GM12873 (cell line): ENCODE measurements at regions not wholly inside any gene's neighbourhood (a gene's known extent, or its start where the extent isn't known, plus 50 kb on each side); places are given as distances from the start of the nearest gene placed in this dataset.

Experiments used
- CTCF ChIP-seq: IDR thresholded peaks from 2 replicates; pipeline ENCODE4 v1.5.1; 2012; ENCODE audit warnings: low read depth, mild to moderate bottlenecking, moderate library complexity, low read length, control low read depth; ENCODE audit not compliant: insufficient read depth; ENCODE audit errors: missing control alignments

GRCh38 chr20:62539198-62540045 lies 63.6 kb upstream of the GATA5 start:
- no peak for TF ChIP-seq CTCF

GRCh38 chr20:62540504-62540903 lies 64.7 kb upstream of the GATA5 start:
- no peak for TF ChIP-seq CTCF

GRCh38 chr20:62542862-62543261 lies 67.1 kb upstream of the GATA5 start:
- TF ChIP-seq CTCF = no peak

- no peak for TF ChIP-seq CTCF
These were observed 67.9 kb upstream of the GATA5 start for GRCh38 chr20:62543470-62544302.

- TF ChIP-seq CTCF = no peak
These were observed 68.8 kb upstream of the GATA5 start for GRCh38 chr20:62544505-62545055.

GRCh38 chr20:62545271-62545670 lies 69.5 kb upstream of the GATA5 start:
- TF ChIP-seq CTCF = no peak
